GM19328 (cell line): ENCODE measurements at regions not wholly inside any gene's neighbourhood (a gene's known extent, or its start where the extent isn't known, plus 50 kb on each side); places are given as distances from the start of the nearest gene placed in this dataset.
"Not testable (repeated sequence)": the region's sequence is repeated elsewhere in the genome, so short reads cannot be mapped to it uniquely, and the experiment has no call there.

Experiments used
- ATAC-seq: cut with Tn5 transposase; IDR thresholded peaks from one replicate; pipeline ENCODE4 v1.9.1; 2021; ENCODE audit warnings: mild to moderate bottlenecking, moderate library complexity; ENCODE audit not compliant: unreplicated experiment

DNA sequence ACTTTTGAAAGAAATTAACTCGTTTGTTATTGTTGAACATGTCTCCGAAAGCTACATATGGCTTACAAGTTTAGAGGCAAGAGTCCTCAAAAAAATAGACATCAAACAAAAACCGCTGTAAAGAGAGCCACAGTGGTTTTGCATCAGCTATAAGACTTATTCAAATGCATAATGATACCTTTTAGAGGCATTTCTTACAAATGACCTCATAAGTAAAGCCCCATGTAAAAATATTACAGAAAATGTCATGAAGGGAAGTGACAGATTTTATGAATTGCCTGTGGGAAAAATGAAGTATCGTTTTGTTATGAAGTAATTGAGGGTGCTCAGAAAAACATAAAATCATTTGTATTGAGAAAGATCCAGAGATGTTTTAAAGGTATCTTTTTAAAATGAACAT is 598.0 kb downstream of the NXPH1 start:
- no peak for ATAC-seq

DNA sequence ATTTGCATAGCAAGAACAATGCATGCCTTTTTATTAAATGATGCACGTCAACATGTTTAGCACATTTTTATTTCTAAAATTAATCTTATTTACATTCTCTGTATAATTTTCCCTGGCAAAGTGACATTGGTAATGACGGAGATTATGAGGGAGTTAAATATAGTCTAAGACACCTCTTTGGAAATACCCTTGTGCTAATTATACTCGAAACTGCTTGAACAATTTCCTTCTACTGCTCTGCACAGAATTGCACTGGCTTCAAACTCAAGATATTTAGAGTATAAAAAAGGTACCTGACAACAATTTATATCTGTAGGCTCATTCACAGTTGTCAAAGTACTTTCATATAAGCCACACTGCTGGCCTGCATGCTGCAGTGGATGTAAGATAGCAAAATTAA is 602.7 kb downstream of the NXPH1 start:
- ATAC-seq, result no peak

DNA sequence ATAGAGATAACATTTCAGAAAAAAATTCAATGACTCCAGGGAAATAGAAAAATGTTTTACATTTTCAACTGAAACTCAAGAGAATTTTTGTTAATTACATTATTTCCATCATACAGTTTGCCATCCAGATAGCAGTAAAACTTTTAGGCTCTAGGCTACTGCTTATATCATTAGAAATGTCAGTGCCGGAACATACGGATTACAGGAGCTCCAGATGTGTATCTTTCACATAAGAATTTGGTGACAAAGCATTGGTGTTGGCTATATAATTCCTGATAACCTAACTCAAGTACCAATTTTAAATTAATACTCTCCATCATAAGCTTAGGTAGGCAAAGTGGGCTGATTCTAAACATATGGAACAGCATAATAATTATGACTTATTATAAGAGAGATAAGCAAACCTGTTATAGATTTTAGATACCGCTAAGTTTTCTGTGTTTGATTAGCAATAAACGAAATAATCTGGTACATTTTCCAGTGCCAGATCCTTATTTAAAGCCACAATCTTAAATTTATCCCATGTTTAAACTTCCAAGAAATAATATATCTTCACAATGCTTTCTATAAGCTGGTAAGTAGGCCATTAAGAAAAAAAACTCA is 637.9 kb downstream of the NXPH1 start:
- ATAC-seq, result no peak

DNA sequence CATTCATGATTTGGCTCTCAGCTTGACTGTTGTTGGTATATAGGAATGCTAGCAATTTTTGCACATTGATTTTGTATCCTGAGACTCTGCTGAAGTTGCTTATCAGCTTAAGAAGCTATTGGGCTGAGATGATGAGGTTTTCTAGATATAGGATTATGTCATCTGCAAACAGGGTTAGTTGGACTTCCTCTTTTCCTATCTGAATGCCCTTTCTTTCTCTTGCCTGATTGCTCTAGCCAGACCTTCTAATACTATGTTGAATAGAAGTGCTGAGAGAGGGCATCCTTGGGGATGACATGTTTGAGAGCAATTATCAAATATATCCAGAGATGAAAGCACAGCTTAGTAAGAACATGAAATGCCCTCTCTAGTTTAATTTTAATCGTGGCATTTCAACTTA is 642.4 kb downstream of the NXPH1 start:
- ATAC-seq, result not testable (repeated sequence)

DNA sequence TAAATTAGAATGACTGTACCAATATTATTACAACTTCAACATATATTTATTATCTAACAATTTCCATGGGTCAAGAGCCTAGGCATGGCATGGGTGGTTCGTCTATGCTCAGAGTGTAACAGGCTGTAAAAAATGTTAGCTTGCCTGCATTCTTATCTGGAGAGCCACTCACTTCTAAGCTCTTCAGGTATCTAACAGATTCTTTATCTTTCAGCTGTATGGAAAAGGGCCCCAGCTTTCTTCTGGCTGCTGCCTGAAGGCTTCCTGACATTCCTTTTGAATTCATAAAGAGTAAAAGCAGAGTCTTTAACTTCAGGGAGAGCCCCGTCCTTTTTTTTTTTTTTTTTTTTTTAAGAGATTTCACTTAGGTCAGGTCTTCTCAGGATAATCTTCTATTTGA is 648.8 kb downstream of the NXPH1 start:
- ATAC-seq, result no peak

DNA sequence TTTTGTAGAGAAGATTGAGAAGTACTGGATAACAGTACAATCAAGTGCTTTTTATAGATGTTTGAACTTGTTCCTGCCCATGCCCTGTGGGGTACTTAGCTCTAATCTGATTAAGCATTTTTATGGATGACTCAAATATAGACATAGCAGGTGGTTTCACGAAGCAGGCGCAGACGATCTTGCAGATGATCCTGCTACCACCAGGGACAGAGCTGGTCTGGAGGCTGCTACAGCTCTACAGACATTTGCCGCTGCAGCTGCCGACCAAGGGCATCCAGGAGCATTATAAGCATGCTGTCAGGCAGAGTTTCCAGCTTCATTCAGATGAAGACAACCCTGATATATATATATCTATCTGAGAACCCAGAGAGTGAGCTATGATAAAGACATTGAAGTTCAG is 650.4 kb downstream of the NXPH1 start:
- ATAC-seq, result no peak

DNA sequence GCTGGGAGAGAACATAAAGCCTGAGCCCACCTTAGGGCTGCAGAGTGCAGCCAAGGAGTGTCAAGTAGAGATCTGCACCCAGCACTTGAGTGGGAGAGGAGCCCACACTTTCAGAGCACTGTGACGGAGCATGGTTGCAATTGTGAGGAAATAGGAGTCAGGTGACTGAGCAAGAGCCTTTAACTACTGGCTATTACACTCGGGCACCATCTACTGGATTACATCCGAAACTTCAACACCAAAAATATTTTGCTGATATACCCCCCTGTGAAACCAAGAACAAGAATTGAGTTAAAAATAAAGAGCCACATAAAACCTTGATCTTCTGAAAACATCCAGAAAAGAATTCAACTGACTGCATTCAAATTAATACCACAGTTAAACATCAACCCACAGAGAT is 657.9 kb downstream of the NXPH1 start:
- no peak for ATAC-seq

DNA sequence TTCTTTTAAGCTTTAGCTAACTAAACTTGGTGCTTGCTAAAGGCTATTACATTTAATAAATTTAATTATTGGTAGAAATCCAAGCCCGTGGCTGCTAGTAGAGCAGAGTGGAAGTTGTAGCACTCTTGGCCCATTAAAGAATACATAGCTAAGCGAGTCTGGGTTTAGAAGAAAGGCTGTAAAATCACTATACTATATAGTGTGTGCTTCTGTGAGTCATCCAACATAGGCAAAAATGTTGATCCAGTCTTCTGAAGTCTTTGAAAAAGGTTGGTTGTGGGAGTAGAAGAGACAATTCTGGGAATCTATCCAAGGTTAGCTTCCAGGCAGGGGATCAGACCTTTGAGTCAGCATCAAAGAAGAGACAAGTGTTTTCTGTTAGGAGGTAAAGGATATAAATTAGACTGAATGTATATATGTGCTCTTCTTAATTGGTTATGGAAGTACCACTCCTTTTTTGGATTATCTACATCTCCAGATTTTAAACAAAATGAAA is 664.2 kb downstream of the NXPH1 start:
- ATAC-seq, result no peak

DNA sequence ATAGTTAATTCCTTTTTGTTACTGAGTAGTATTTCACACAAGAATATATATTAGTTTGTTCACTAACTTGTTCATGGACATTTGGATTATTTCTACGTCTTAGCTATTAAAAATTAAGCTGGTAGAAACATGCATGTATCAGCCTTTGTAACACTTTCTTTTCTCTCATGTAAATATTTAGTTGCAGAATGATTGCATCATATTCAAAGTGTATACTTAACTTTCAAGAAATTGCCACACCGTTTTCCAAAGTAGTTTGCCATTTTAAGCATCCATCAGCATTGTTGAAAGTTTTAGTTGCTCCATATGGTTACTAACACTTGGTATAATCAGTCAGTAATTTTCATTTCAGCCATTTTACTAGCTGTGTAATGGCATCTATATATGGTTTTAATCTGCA is 666.9 kb downstream of the NXPH1 start:
- ATAC-seq, result no peak

DNA sequence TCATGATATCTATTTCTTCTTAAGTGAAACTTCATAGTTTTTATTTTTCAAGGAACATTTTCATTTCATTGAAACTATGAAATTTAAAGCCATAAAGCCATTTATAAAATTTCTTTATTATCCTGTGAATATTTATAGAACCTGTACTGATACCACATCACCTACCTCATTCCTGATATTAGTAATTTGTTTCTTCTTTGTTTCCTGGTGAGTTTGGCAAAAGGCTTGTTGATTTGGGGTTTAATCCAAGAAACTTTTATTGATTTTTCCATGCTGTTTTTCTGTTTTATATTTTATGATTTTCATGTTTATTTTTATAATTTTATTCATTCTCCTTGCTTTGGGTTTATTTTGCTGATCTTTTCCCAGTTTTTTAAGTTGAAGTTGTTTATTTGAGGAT is 669.4 kb downstream of the NXPH1 start:
- ATAC-seq, result no peak

DNA sequence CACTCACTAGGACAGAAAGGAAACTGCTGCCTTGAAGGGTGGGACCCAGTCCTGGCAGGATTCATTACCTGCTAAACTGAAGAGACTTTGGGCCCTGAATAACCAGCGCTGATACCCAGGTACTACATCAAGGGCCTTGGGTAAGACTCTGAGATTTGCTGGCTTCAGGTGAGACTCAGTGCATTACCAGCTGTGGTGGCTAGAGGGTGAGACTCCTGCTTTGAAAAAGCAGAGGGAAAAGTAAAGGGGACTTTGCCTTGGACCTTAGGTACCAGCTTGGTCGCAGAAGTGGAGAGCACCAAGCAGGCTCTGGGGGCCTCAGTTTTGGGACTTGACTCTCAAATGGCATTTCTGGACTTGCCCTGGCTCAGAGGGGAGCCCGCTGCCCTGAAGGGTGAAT is 673.3 kb downstream of the NXPH1 start:
- no peak for ATAC-seq

DNA sequence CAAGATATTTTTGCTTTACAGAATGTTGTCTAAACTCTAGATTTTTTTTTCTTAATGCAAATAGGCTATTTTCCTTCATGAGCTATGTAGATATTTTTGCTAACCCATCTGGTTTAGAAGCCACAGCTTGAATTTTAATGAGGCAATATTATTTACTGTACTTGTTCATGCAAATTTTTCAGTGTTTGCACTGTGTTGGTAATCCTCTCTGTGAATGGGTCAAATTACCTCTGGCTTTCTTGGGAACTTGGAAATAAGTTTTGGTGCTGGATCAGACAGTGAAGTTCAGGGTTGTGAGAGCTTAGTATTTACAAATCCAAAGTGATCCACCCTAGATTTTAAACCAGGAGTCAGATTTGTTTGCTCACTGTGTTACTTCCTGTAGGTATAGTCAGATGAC is 686.9 kb downstream of the NXPH1 start:
- no peak for ATAC-seq

DNA sequence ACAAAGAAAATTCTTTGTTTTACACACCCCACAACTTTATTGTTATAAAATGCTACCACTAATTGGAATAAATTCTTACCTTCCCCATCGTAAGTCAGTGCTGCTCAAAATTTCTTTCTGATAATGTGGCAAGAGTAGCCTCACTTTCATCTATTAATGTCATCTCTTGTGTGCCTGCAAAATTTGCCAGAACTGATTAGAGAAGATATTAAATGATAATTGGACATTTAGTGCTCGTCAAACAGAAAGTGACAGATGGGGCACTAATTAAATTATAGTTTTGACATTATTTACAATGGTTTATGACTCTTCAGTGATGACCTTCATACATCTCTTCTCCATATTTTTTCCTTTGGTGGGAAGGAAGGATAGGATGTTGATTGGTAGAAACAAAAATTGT is 690.9 kb downstream of the NXPH1 start:
- ATAC-seq, result no peak

DNA sequence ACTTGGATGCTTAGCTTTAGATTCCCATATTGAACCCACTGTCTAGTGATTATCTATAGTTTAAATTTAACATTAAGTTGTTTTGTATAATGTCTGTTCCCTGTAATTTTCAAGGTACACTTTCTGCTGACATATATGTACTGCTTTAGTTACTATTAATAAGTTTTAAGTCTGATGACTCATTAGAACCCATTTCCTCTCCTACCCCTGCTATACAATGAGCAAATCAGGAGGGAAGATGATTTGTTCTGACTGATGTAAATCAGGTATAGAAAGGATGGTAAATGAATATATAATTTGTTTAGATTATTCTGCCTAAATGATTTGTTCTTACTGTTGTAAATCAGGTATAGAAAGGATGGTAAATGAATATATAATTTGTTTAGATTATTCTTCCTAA is 691.8 kb downstream of the NXPH1 start:
- ATAC-seq, result no peak

DNA sequence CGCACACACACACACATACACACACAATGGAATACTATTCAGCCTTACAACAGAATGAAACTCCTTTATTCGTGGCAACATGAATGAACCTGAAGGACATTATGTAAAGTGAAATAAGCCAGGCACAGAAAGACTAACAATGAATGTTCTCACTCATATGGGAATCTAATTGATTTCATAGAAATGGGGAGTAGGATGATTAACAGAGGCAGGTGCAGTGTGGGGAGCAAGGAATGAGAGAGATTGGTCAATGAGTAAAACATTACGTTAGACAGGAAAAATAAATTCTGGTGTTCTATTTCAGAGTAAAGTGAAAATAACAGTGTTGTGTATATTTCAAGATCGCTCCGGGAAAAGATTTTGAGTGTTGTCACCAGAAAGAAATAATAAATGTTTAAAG is 694.5 kb downstream of the NXPH1 start:
- no peak for ATAC-seq

DNA sequence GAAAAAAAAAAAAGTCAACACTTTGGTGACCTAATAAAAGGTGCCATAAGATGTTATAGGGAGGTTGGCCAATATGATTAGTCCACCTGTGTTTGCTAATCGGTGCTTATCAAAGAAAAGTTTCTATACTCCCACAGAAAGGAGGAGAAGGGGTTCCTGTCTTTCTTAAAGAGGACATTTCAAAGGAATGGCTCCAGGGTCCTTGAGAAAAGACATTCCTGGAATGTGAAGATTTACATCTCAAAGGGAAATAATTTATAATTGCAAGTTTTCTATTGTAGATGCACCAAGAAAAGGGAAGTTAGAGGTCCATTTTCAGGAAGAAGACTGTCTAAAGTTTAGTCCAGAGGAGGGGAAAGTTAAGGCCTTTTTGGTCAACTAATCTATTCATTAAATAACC is 715.3 kb downstream of the NXPH1 start:
- ATAC-seq, result no peak

DNA sequence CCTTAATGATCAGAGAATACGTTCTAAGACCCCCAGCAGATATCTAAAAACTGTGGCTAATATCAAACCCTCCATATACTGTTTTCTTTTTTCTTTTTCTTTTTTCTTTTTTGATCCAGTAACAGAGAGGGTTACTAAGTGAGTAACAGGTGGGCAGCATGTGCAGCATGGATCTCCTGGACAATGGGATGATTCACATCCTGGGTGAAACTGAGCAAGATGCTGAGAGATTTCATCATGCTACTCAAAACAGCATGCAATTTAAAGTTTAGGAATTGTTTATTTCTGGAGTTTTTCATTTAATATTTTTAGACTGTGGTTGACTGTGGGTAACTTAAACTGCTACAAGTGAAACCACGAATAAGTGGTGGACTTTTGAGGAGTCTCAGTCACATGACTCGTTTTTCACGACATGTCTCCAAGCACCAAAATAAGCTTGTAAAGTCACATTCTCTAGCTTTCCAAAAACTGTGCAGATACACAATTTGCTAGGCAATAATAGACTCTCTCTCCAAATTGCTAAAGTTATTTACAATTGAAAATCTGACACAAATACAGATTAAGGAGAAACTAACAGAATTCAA is 716.2 kb downstream of the NXPH1 start:
- ATAC-seq, result no peak

DNA sequence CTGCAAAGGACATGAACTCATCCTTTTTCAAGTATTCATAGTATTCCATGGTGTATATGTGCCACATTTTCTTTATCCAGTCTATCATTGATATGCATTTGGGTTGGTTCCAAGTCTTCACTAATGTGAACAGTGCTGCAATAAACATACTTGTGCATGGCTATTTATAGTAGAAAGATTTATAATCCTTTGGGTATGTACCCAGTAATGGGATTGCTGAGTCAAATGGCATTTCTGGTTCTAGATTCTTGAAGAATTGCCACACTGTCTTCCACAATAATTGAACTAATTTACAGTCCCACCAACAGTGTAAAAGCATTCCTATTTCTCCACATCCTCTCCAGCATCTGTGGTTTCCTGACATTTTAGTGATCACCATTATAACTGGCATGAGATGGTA is 730.3 kb downstream of the NXPH1 start:
- not testable (repeated sequence) for ATAC-seq

DNA sequence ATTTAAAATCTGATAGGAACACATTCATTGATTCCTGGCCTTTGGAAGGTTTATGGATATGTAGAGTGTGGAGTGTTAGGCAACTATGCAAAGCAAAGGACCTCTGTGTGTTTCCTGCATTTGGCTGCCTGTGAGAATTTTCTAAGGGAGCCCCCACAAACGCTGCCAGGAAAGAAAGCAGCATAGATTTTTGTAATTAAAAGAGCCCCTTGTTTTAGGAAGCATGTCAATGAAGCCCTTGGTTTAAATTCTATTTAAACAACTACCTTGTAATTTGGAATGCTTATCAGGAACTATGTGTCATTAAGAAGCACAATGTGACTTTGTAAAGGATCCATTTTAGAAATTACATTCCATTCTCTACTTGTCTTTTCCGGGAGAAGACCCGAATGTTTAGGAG is 742.5 kb downstream of the NXPH1 start:
- no peak for ATAC-seq

DNA sequence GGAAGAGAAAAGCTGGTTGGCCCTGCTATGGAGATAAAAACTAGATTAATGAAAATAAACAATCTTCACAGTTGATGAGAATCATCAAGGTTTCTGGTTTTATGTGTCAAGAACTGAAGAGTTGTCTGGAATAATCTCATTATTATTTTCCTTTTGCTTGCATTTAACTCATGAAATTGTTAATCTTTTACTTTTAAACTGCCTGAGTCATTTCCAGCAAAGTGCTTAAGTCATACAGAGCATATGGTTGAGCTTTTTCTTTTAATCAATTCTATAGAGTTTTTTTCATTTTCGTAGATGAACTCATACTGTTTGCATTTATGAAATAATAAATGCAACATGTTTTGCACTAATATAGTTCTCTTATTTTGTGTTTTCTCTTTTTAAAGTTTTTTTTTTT is 747.9 kb downstream of the NXPH1 start:
- ATAC-seq, result no peak

DNA sequence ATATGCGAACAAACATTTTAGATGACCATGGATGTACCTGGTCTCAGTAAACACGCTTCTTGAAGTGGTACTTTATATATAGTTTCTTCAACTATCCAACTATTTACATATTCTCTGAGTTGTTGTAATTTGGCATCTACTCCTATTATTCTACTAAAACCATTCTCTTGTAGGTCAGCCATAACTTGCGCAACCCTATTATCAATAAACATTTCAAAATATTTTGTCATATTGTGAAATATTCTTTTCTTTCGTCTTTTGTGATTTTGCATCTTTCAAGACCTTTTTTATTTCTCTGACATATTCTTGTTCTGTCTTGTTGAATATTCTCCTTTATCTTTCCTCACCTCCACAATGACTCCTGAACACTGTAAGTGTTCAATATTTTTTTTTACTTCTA is 753.3 kb downstream of the NXPH1 start:
- ATAC-seq, result no peak

DNA sequence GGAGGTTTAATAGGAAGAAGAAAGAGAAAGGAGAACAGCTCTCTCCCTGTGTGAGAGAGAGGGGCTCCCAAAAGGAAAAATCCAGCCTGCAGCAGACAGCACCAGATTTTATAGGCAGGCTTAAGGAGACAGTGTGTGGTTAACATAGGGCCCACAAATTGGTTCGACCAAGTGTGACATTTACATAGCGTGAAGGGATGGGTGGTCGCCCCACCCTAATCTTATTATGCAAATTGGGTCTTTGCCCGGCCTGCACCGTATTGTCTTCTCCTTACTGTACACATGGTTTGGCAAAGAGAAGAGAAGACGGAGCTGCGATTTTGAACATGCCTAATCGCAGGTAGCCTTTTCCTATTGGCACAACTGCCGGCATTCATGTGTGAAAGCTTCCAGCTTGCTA is 756.3 kb downstream of the NXPH1 start:
- ATAC-seq, result no peak

DNA sequence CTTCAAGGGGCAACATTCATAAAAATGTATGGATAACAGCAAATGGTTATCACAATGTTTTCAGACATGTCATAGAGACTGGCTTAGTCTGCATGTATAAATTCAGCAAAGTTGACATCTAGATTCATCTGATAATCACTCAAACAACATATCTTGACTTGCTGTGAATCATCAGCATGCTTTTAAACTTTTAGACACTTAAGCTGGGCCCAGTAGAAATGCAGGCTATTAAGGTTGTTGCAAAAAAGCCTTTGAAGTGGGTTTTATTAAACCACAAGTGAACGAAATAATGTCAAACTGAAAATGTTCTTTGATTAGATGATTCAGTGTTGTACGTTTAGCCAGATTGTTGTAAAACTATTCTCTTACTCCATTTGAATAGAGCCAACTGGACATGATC is 759.6 kb downstream of the NXPH1 start:
- no peak for ATAC-seq
